GM12878 (cell line): ENCODE measurements at regions not wholly inside any gene's neighbourhood (a gene's known extent, or its start where the extent isn't known, plus 50 kb on each side); places are given as distances from the start of the nearest gene placed in this dataset.

Source experiments
- NR2F1 ChIP-seq: fragments of 450-650 bp; conservative IDR thresholded peaks from 2 replicates; pipeline ENCODE4 v1.6.1; 2017; ENCODE audit warnings: mild to moderate bottlenecking
- POLR2A ChIP-seq: IDR thresholded peaks from 2 replicates; pipeline ENCODE4 v1.6.1; 2011; ENCODE audit warnings: low read depth, mild to moderate bottlenecking, low read length
- STAT1 ChIP-seq: fragments of 450-650 bp; conservative IDR thresholded peaks from 2 replicates; pipeline ENCODE4 v1.6.1; 2014; ENCODE audit warnings: antibody characterized with exemption, mild to moderate bottlenecking
- TF ChIP-seq, protein P1 (sequence below): fragments of 450-650 bp; formaldehyde crosslinking; IDR thresholded peaks from 2 replicates; pipeline ENCODE4 v1.4.0; 2022; ENCODE audit warnings: mild to moderate bottlenecking, moderate library complexity
- TF ChIP-seq, protein P2 (sequence below): IDR thresholded peaks from 2 replicates; pipeline ENCODE4 v1.6.1; 2012; ENCODE audit warnings: improper control_type of control experiment, low read depth, low read length; ENCODE audit not compliant: insufficient replicate concordance

DNA sequence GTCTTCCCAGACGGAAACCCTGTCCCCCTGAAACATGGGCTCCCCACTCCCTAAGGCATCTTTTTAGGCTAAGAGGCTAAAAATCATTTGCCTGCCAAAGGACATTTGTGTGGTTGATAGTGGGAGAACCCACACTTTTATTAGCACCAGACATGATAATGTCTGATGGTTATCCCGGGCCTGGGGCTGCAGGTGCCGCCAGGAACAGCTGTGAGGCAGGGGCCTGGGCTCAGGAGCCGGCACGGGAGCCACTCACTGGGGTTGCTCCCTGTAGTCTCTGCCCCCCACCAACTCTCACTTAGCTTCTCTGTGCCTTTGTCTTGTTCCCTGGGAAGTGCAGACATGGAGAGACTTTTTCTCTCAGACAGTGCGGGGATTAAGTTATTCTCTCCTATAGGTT lies 193.6 kb downstream of the GLRX3 start (continued):
- TF ChIP-seq, protein P1, sequence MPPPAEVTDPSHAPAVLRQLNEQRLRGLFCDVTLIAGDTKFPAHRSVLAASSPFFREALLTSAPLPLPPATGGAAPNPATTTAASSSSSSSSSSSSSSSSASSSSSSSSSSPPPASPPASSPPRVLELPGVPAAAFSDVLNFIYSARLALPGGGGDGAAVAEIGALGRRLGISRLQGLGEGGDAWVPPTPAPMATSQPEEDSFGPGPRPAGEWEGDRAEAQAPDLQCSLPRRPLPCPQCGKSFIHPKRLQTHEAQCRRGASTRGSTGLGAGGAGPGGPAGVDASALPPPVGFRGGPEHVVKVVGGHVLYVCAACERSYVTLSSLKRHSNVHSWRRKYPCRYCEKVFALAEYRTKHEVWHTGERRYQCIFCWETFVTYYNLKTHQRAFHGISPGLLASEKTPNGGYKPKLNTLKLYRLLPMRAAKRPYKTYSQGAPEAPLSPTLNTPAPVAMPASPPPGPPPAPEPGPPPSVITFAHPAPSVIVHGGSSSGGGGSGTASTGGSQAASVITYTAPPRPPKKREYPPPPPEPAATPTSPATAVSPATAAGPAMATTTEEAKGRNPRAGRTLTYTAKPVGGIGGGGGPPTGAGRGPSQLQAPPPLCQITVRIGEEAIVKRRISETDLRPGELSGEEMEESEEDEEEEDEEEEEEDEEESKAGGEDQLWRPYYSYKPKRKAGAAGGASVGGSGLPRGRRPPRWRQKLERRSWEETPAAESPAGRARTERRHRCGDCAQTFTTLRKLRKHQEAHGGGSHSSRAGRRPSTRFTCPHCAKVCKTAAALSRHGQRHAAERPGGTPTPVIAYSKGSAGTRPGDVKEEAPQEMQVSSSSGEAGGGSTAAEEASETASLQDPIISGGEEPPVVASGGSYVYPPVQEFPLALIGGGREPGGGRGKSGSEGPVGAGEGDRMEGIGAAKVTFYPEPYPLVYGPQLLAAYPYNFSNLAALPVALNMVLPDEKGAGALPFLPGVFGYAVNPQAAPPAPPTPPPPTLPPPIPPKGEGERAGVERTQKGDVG (CRISPR knock-in tag): no peak
- TF ChIP-seq, protein P2, sequence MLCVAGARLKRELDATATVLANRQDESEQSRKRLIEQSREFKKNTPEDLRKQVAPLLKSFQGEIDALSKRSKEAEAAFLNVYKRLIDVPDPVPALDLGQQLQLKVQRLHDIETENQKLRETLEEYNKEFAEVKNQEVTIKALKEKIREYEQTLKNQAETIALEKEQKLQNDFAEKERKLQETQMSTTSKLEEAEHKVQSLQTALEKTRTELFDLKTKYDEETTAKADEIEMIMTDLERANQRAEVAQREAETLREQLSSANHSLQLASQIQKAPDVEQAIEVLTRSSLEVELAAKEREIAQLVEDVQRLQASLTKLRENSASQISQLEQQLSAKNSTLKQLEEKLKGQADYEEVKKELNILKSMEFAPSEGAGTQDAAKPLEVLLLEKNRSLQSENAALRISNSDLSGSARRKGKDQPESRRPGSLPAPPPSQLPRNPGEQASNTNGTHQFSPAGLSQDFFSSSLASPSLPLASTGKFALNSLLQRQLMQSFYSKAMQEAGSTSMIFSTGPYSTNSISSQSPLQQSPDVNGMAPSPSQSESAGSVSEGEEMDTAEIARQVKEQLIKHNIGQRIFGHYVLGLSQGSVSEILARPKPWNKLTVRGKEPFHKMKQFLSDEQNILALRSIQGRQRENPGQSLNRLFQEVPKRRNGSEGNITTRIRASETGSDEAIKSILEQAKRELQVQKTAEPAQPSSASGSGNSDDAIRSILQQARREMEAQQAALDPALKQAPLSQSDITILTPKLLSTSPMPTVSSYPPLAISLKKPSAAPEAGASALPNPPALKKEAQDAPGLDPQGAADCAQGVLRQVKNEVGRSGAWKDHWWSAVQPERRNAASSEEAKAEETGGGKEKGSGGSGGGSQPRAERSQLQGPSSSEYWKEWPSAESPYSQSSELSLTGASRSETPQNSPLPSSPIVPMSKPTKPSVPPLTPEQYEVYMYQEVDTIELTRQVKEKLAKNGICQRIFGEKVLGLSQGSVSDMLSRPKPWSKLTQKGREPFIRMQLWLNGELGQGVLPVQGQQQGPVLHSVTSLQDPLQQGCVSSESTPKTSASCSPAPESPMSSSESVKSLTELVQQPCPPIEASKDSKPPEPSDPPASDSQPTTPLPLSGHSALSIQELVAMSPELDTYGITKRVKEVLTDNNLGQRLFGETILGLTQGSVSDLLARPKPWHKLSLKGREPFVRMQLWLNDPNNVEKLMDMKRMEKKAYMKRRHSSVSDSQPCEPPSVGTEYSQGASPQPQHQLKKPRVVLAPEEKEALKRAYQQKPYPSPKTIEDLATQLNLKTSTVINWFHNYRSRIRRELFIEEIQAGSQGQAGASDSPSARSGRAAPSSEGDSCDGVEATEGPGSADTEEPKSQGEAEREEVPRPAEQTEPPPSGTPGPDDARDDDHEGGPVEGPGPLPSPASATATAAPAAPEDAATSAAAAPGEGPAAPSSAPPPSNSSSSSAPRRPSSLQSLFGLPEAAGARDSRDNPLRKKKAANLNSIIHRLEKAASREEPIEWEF: no peak
- no peak for TF ChIP-seq STAT1
- TF ChIP-seq NR2F1: no peak
- no peak for TF ChIP-seq POLR2A
